HepG2 (cell line): ENCODE measurements at regions not wholly inside any gene's neighbourhood (a gene's known extent, or its start where the extent isn't known, plus 50 kb on each side); places are given as distances from the start of the nearest gene placed in this dataset.

Experiments used
- CREM ChIP-seq, 2 experiments: sonication (generic) in 1 of 2; formaldehyde crosslinking in 1 of 2; IDR thresholded peaks; 2 replicates each; pipeline versions ENCODE4 v1.4.0 to v1.6.1; 2016 to 2020; ENCODE audit warnings: antibody characterized with exemption in 1 of 2, mild to moderate bottlenecking in 1 of 2, missing genetic modification reagents in 1 of 2
- FOSL2 ChIP-seq: sonication (generic); formaldehyde crosslinking; IDR thresholded peaks from 2 replicates; pipeline ENCODE4 v1.4.0; 2020; ENCODE audit warnings: missing genetic modification reagents
- FOXA1 ChIP-seq, 2 experiments: fragments of 450-650 bp in 1 of 2; sonication (generic) in 1 of 2; formaldehyde crosslinking in 1 of 2; IDR thresholded peaks; 2 replicates each; pipeline versions ENCODE4 v1.4.0 to v1.6.1; 2016 to 2020; ENCODE audit warnings: missing genetic modification reagents in 1 of 2
- GATAD2A ChIP-seq: IDR thresholded peaks from 2 replicates; pipeline ENCODE4 v1.6.1; 2016
- GZF1 ChIP-seq: sonication (generic); formaldehyde crosslinking; IDR thresholded peaks from 2 replicates; pipeline ENCODE4 v1.5.1; 2020; ENCODE audit warnings: mild to moderate bottlenecking, missing genetic modification reagents
- HOMEZ ChIP-seq: IDR thresholded peaks from 2 replicates; pipeline ENCODE4 v1.6.1; 2016; ENCODE audit warnings: low read depth
- JUND ChIP-seq: sonication (generic); formaldehyde crosslinking; IDR thresholded peaks from 2 replicates; pipeline ENCODE4 v1.8.0; 2022; ENCODE audit warnings: mild to moderate bottlenecking, missing genetic modification reagents
- MIER3 ChIP-seq: IDR thresholded peaks from 2 replicates; pipeline ENCODE4 v1.6.1; 2016; ENCODE audit warnings: missing compliant biosample characterization, borderline replicate concordance
- MYC ChIP-seq: sonication (generic); formaldehyde crosslinking; IDR thresholded peaks from 2 replicates; pipeline ENCODE4 v1.9.0; 2021; ENCODE audit warnings: missing genetic modification reagents, borderline replicate concordance
- NR2F2 ChIP-seq: IDR thresholded peaks from 2 replicates; pipeline ENCODE4 v1.6.1; 2012; ENCODE audit warnings: low read depth, inconsistent platforms, borderline replicate concordance
- RARA ChIP-seq: IDR thresholded peaks from 2 replicates; pipeline ENCODE4 v1.6.1; 2016; ENCODE audit warnings: missing genetic modification reagents, missing compliant biosample characterization
- SKI ChIP-seq: fragments of 450-650 bp; IDR thresholded peaks from one replicate; pipeline ENCODE4 v1.6.1; 2018; ENCODE audit warnings: mild to moderate bottlenecking; ENCODE audit not compliant: partially characterized antibody
- SOX5 ChIP-seq: IDR thresholded peaks from 2 replicates; pipeline ENCODE4 v1.6.1; 2016; ENCODE audit warnings: borderline replicate concordance
- TFE3 ChIP-seq: IDR thresholded peaks from 2 replicates; pipeline ENCODE4 v1.6.1; 2016
- ZFP37 ChIP-seq: sonication (generic); formaldehyde crosslinking; IDR thresholded peaks from 2 replicates; pipeline ENCODE4 v1.4.0; 2020; ENCODE audit warnings: missing genetic modification reagents, borderline replicate concordance
- ZNF264 ChIP-seq: sonication (generic); formaldehyde crosslinking; IDR thresholded peaks from 2 replicates; pipeline ENCODE4 v1.4.0; 2020; ENCODE audit warnings: missing genetic modification reagents
- ZNF501 ChIP-seq: sonication (generic); formaldehyde crosslinking; IDR thresholded peaks from 2 replicates; pipeline ENCODE4 v1.5.1; 2020; ENCODE audit warnings: mild to moderate bottlenecking, moderate library complexity, missing genetic modification reagents
- ZNF567 ChIP-seq: sonication (generic); formaldehyde crosslinking; IDR thresholded peaks from 2 replicates; pipeline ENCODE4 v1.8.1; 2023; ENCODE audit warnings: mild to moderate bottlenecking, missing genetic modification reagents, borderline replicate concordance
- ZNF775 ChIP-seq: sonication (generic); formaldehyde crosslinking; IDR thresholded peaks from 2 replicates; pipeline ENCODE4 v1.4.0; 2020; ENCODE audit warnings: missing genetic modification reagents, mild to moderate bottlenecking, moderate library complexity, borderline replicate concordance
- TF ChIP-seq, protein P1 (sequence below): sonication (generic); formaldehyde crosslinking; IDR thresholded peaks from 2 replicates; pipeline ENCODE4 v1.8.1; 2023; ENCODE audit warnings: mild to moderate bottlenecking, moderate library complexity, missing genetic modification reagents
- TF ChIP-seq, protein P2 (sequence below): IDR thresholded peaks from 2 replicates; pipeline ENCODE4 v1.6.1; 2012; ENCODE audit warnings: low read depth, low read length, improper control_type of control experiment
- TF ChIP-seq, protein P3 (sequence below): IDR thresholded peaks from 2 replicates; pipeline ENCODE4 v1.6.1; 2016

DNA sequence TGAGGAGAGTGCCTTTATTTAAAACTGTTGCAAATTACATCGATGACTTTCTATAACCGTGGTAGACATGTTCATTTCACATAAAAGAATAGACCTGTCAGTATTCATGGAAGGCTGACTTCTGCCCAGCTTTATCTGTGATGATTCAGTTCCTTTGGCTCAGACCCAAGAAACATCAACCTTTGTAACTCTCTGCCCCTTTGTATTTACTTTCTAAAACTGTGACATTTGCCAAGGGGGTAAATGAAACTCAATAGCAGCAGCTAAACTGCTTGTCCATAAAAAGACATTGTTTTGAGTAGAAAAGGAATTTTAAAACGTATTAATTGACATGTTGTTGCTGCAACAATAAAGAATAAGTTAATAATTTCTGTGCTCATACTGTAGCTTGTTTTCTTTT, 137.8 kb upstream of the ANKH start (continued):
- TF ChIP-seq HOMEZ (CRISPR knock-in tag) (0 out of 2 replicates have a peak, but pooled peaks have one; percentile 43), GZF1 (CRISPR knock-in tag) (no peak), FOSL2 (peak; percentile 94), MYC (no peak), NR2F2 (peak; percentile 69), ZNF264 (CRISPR knock-in tag) (peak; percentile 41; the same call in 1 of the 2 replicates), CREM (IDR thresholded peaks at IDR 0.05) (peak; percentile 43; the same call in 1 of the 2 replicates), CREM (CRISPR knock-in tag; IDR thresholded peaks at IDR 0.05) (no peak), MIER3 (CRISPR knock-in tag) (no peak; the same call in 1 of the 2 replicates), SOX5 (peak; percentile 82; the same call in 1 of the 2 replicates), ZFP37 (CRISPR knock-in tag) (no peak), ZNF567 (CRISPR knock-in tag) (no peak), ZNF501 (CRISPR knock-in tag) (no peak), RARA (peak; percentile 77), TFE3 (CRISPR knock-in tag) (0 out of 2 replicates have a peak, but pooled peaks have one; percentile 21), FOXA1 (IDR thresholded peaks at IDR 0.05) (0 out of 2 replicates have a peak, but pooled peaks have one; percentile 25), FOXA1 (CRISPR knock-in tag; IDR thresholded peaks at IDR 0.05) (peak; percentile 72), GATAD2A (CRISPR knock-in tag) (peak; percentile 88), SKI (no peak), JUND (peak; percentile 79), ZNF775 (CRISPR knock-in tag) (no peak)
- TF ChIP-seq, protein P1, sequence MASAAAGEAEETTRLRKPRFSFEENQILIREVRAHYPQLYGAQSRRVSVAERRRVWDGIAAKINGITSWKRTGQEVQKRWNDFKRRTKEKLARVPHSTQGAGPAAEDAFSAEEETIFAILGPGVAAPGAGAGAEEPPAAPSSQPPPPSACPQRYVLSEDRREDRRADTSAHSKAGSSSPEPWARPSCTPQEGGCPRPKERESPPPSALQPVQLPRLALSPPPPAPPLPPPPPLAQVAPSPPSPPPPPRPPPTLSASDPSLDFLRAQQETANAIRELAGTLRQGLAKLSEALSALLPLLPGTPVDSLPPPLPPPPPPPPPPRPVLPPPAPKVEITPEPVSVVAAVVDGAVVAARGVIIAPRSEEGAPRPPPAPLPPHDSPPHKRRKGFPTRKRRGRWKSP (CRISPR knock-in tag), result no peak
- TF ChIP-seq, protein P2, sequence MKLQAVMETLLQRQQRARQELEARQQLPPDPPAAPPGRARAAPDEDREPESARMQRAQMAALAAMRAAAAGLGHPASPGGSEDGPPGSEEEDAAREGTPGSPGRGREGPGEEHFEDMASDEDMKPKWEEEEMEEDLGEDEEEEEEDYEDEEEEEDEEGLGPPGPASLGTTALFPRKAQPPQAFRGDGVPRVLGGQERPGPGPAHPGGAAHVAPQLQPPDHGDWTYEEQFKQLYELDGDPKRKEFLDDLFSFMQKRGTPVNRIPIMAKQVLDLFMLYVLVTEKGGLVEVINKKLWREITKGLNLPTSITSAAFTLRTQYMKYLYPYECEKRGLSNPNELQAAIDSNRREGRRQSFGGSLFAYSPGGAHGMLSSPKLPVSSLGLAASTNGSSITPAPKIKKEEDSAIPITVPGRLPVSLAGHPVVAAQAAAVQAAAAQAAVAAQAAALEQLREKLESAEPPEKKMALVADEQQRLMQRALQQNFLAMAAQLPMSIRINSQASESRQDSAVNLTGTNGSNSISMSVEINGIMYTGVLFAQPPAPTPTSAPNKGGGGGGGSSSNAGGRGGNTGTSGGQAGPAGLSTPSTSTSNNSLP, result peak; percentile 67; the same call in 1 of the 2 replicates
- TF ChIP-seq, protein P3, sequence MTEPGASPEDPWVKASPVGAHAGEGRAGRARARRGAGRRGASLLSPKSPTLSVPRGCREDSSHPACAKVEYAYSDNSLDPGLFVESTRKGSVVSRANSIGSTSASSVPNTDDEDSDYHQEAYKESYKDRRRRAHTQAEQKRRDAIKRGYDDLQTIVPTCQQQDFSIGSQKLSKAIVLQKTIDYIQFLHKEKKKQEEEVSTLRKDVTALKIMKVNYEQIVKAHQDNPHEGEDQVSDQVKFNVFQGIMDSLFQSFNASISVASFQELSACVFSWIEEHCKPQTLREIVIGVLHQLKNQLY (CRISPR knock-in tag), result peak; percentile 22; the same call in 1 of the 2 replicates
